Duodenal mucosa (tissue), 2 donors: ENCODE measurements at regions not wholly inside any gene's neighbourhood (a gene's known extent, or its start where the extent isn't known, plus 50 kb on each side); places are given as distances from the start of the nearest gene placed in this dataset.

Experiments used
- H3K27ac ChIP-seq: one replicate; pipeline ENCODE4 v1.7.0; 2013; ENCODE audit warnings: low read depth, low read length
- H3K27me3 ChIP-seq, 2 donors: one replicate each; pipeline ENCODE4 v1.7.0; 2013; ENCODE audit warnings: low read length in 2 of 2, control low read depth in 1 of 2; ENCODE audit not compliant: insufficient read depth in 2 of 2, control insufficient read depth in 1 of 2
- H3K36me3 ChIP-seq, 2 donors: one replicate each; pipeline ENCODE4 v1.7.0; 2013; ENCODE audit warnings: low read length in 2 of 2, control low read depth in 1 of 2; ENCODE audit not compliant: insufficient read depth in 2 of 2, control insufficient read depth in 1 of 2
- H3K4me1 ChIP-seq, 2 donors: one replicate each; pipeline ENCODE4 v1.7.0; 2013; ENCODE audit warnings: low read length in 2 of 2, control low read depth in 1 of 2; ENCODE audit not compliant: insufficient read depth in 2 of 2, control insufficient read depth in 1 of 2
- H3K4me3 ChIP-seq, 2 donors: one replicate each; pipeline ENCODE4 v1.7.0; 2013; ENCODE audit warnings: low read length in 2 of 2, low read depth in 1 of 2
- H3K9ac ChIP-seq, 2 donors: one replicate each; pipeline ENCODE4 v1.7.0; 2013; ENCODE audit warnings: low read length in 2 of 2, low read depth in 1 of 2
- H3K9me3 ChIP-seq, 2 donors: one replicate each; pipeline ENCODE4 v1.7.0; 2013; ENCODE audit warnings: low read length in 2 of 2, control low read depth in 1 of 2; ENCODE audit not compliant: control insufficient read depth in 1 of 2

DNA sequence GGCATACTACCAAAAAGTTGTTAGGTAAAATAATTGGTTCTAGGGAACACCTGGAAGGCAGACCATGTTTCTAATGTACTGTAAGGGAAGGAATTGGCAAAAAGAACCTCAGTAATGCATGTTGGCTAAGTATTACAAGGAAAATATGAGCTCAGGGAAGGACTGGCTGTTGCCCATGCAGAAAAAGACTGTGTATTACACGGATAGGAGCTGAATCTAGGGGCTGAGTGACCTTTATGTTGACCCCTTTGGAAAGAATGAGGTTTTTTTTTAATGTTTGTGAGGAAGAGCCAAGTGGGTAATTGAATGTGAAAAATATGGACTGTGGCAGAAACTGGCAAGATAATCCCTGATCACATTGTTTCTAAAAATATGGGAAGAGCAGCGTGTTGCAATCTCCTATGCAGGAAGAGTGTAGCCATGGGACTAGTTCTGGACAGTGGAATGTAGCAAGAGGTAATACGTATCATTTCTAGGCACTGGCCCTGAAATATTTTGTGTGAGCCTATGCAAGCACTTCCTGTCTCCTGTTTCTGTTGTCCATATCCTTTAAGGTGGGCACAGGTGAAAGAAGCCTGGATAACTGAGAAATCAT is 95.1 kb upstream of the CNTNAP4 start:
- no peak overlapping the region for H3K9ac ChIP-seq
- no peak overlapping the region for H3K4me3 ChIP-seq
- H3K27me3 ChIP-seq = no peaks in the 10 kb centered on the region
- no peaks in the 10 kb centered on the region for H3K4me1 ChIP-seq
- H3K36me3 ChIP-seq = no peaks in the 10 kb centered on the region
- H3K9me3 ChIP-seq = peaks cover 0 to under 1% of the 10 kb centered on the region in 2 donors
- H3K27ac ChIP-seq = no peak overlapping the region

- no peak overlapping the region for H3K27ac ChIP-seq
- H3K9ac ChIP-seq = no peak overlapping the region
- no peak overlapping the region for H3K4me3 ChIP-seq
- no peaks in the 10 kb centered on the region for H3K36me3 ChIP-seq
- no peaks in the 10 kb centered on the region for H3K27me3 ChIP-seq
- H3K4me1 ChIP-seq = no peaks in the 10 kb centered on the region
- H3K9me3 ChIP-seq = peaks cover 0 to 4% of the 10 kb centered on the region in 2 donors
Measured at GRCh38 chr16:76183647-76184046, 93.6 kb upstream of the CNTNAP4 start.

DNA sequence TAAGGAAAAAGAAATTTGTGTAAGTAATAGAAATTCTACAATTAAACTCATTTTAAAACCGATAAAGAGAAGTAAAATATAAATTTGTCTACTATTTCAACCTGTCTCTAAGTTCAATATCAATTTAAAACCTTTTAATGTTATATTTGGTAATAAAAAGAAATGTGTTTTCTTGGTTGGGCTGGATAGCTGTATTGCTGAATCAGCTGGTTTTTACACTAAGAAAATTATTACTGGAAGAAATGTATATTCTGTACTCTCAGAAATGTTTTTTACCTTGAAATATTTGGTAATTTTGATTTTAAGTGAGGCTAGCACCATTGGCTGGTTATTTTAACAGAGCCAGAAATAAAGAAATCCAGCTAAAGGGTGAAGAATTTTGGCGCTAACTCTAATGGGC is 87.1 kb upstream of the CNTNAP4 start:
- no peak overlapping the region for H3K27ac ChIP-seq
- H3K9ac ChIP-seq = no peak overlapping the region
- H3K27me3 ChIP-seq = no peaks in the 10 kb centered on the region
- H3K4me3 ChIP-seq = no peak overlapping the region
- H3K9me3 ChIP-seq = peaks cover 0 to 4% of the 10 kb centered on the region in 2 donors
- H3K4me1 ChIP-seq = no peaks in the 10 kb centered on the region
- H3K36me3 ChIP-seq = no peaks in the 10 kb centered on the region

DNA sequence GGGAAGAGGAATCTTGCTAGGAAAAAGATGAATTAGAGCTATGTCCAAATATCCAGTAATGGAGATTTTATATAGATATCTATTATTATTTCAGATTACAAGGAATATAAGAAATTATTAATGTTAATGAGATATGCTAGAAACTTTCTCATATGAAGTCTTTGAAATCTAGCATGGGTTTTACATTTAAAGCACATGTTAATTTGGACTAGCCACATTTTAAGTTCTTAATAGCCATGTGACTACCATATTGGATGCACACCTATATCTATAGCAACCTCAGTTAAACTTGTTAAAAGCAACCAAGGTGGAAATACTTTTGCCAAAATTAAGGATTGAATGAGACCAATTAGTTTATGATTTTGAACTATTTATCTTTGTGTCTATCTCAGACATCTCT is 86.7 kb upstream of the CNTNAP4 start:
- peaks cover 0 to 4% of the 10 kb centered on the region in 2 donors for H3K9me3 ChIP-seq
- no peaks in the 10 kb centered on the region for H3K36me3 ChIP-seq
- H3K4me1 ChIP-seq = no peaks in the 10 kb centered on the region
- no peaks in the 10 kb centered on the region for H3K27me3 ChIP-seq
- H3K4me3 ChIP-seq = no peak overlapping the region
- no peak overlapping the region for H3K9ac ChIP-seq
- no peak overlapping the region for H3K27ac ChIP-seq

DNA sequence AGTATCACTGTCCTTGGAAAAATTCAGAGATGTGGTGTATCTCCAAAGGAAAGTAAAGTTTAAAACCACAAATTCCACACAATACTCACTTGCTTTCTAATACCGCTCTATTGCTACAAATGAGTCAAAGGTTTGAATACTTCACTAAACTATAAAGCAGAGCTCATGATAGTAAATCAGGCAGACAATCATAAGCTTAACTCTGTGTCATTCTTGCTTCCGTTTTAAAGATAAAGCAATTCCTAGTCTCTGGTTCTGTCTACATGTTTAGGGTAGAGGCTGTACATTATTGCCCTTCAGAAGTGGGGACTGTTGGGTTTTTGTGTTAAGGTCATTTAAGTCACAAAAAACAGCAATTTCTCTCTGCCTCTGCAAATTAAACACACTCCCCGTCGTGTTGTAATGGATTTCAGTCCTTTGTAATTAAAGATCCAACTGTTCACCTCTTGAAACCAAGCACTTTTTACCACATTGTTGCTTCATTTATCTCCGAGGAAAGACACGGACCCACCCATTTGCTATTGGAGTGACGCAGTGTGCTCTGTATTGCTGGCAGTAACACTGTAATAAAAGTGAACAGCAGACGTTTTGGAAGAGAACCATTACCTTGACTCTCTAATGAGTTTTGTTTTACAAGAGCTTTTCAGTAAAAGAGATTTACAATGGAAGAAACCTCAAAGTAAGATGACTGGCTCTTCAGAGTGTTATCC is 83.1 kb upstream of the CNTNAP4 start:
- no peak overlapping the region for H3K9ac ChIP-seq
- H3K36me3 ChIP-seq = no peaks in the 10 kb centered on the region
- no peaks in the 10 kb centered on the region for H3K27me3 ChIP-seq
- no peak overlapping the region for H3K27ac ChIP-seq
- H3K4me3 ChIP-seq = no peak overlapping the region
- H3K9me3 ChIP-seq = no peaks in the 10 kb centered on the region
- no peaks in the 10 kb centered on the region for H3K4me1 ChIP-seq

DNA sequence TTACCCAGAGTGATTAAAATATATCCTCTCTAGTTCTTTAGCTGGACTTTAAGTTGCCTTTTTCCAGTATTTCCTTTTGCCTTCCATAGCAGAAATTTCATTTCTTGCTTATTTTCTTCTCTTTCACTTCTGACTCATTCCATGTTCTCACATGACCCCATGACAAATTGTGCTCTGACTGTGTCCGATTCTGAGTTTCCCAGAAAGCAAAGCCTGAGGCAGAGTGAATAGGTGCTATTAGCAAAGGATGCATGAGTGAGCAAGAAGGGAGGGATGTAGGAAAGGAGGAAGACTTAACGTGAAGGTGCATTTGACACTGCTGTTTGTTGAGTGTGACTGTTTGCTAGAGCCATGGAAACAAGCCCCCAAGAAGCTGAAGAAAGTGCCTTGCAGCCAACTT is 82.6 kb upstream of the CNTNAP4 start:
- no peak overlapping the region for H3K27ac ChIP-seq
- H3K9ac ChIP-seq = no peak overlapping the region
- no peaks in the 10 kb centered on the region for H3K4me1 ChIP-seq
- no peaks in the 10 kb centered on the region for H3K27me3 ChIP-seq
- H3K36me3 ChIP-seq = no peaks in the 10 kb centered on the region
- H3K9me3 ChIP-seq = no peaks in the 10 kb centered on the region
- no peak overlapping the region for H3K4me3 ChIP-seq

DNA sequence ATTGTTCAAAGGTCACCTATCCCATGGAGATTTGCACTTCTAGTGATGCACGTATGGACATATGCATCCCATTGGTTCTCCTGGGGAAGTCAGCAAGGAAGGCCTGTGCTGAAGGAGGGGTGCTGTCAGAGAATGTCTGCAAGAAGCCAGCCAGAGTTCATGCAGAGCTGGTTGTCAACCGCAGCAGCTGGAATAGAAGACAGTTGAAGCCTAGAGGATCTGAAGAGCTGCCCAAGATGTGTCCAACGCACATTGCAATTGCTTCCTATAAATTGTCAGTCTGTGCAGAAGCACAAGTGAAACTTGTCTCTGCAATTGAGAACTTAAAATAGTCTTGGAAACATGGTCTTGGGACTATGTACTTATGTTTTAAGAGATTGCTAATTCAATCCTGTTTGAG is 82.1 kb upstream of the CNTNAP4 start:
- H3K36me3 ChIP-seq = no peaks in the 10 kb centered on the region
- no peak overlapping the region for H3K4me3 ChIP-seq
- H3K9ac ChIP-seq = no peak overlapping the region
- H3K4me1 ChIP-seq = no peaks in the 10 kb centered on the region
- H3K27me3 ChIP-seq = no peaks in the 10 kb centered on the region
- H3K9me3 ChIP-seq = no peaks in the 10 kb centered on the region
- H3K27ac ChIP-seq = no peak overlapping the region

DNA sequence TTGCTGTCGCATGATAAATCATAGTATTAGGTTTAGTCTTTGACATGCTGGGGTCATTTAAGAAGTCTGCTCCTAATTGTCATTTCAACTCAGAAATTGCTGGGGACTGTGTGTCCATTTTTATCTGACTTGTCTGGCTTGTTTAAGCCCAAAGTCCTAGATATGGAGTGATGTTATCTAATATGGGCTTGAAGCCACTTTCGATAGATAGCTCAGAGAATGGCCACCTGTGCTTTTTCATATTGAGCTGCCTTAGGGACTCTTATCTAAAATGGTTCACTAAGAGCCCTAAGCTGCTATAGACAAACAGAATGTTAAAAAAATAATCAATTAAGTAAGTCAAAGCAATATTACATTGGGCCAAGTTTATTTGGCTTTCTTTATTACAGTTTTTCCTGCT is 81.6 kb upstream of the CNTNAP4 start:
- no peaks in the 10 kb centered on the region for H3K9me3 ChIP-seq
- H3K4me1 ChIP-seq = no peaks in the 10 kb centered on the region
- H3K27ac ChIP-seq = no peak overlapping the region
- no peak overlapping the region for H3K4me3 ChIP-seq
- H3K36me3 ChIP-seq = no peaks in the 10 kb centered on the region
- no peak overlapping the region for H3K9ac ChIP-seq
- H3K27me3 ChIP-seq = no peaks in the 10 kb centered on the region

GRCh38 chr16:76197900-76198299 is 79.3 kb upstream of the CNTNAP4 start:
- Histone ChIP-seq H3K9me3 (no peaks in the 10 kb centered on the region), H3K36me3 (no peaks in the 10 kb centered on the region), H3K4me1 (no peaks in the 10 kb centered on the region), H3K9ac (no peak overlapping the region), H3K27me3 (no peaks in the 10 kb centered on the region), H3K4me3 (no peak overlapping the region), H3K27ac (no peak overlapping the region)

DNA sequence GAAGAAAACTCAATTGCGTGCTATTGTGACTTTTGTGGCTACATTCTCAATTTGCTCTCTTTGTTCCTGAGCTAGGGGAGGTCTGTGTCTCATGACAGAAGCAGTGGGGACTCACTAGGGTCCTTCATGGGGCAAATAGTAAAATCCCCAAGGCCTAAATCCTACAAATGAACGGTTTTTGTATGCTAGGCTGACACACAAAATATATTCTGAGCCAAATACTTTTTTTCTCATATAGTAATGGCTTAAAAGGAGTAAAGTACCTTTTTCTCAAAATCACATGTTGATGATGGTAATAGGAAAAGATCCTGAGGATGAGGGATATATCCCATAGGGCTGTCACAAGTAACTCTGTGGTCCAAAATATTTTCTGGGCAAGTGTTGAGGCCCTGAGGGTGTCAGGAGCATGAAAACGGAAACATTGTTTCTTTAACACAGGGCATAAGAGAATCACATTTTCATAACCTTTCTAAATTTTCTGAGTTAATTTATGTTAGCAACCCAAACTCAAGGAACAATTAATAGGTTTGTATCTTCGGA is 77.5 kb upstream of the CNTNAP4 start:
- Histone ChIP-seq H3K9ac (no peak overlapping the region), H3K27me3 (no peaks in the 10 kb centered on the region), H3K27ac (no peak overlapping the region), H3K9me3 (no peaks in the 10 kb centered on the region), H3K36me3 (no peaks in the 10 kb centered on the region), H3K4me1 (no peaks in the 10 kb centered on the region), H3K4me3 (no peak overlapping the region)
